ENCODE measurements at regions not wholly inside any gene's neighbourhood (a gene's known extent, or its start where the extent isn't known, plus 50 kb on each side); places are given as distances from the start of the nearest gene placed in this dataset.

DNA sequence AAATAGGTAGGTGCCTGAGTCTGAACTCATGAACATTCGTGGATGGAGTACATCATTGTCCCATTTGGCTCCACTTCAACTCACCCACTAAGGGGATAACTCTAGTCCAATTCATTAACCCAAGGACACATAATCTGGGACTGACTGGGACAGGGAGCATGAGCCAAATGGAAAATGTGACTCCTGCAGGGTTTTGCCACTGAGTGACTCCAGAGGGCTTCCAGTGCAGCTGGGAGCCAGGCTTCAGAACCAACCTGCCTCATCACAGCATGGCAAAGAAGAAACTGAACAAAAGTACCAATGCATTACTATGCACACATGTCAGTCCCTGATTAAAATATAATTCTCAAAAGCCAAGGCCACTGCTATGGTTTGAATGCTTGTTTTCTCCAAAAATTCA is 159.7 kb upstream of the SNX2 start:
- Histone ChIP-seq H3K23me2 (ENCODE audit: insufficient read length, low read depth, low read length, poor library complexity, severe bottlenecking) (no peaks in the 10 kb centered on the region), H3K4me1 (ENCODE audit: insufficient read depth, low read length) (no peaks in the 10 kb centered on the region; the same call in 1 of the 2 replicates)
- H3K27ac Mint-ChIP-seq: no peak overlapping the region

More for the DNA sequence above, 159.7 kb upstream of the SNX2 start:
- Mint-ChIP-seq H3K27me3 (ENCODE audit: low read depth) (no peaks in the 10 kb centered on the region; the same call in 1 of the 2 replicates), H3K4me3 (no peak overlapping the region), H3K4me1 (peaks cover 10 to 11% of the 10 kb centered on the region in 2 experiments), H3K36me3 (ENCODE audit: insufficient read depth in 1 of 3, low read depth in 3 of 3) (no peaks in the 10 kb centered on the region; a peak in 1 of 7 replicates), H3K9me3 (no peaks in the 10 kb centered on the region)
- Histone ChIP-seq H4K91ac (ENCODE audit: insufficient read length, low read depth, low read length) (no peak overlapping the region), H3K9me3 (ENCODE audit: control insufficient read depth, low read depth, low read length) (no peaks in the 10 kb centered on the region), H3K4ac (ENCODE audit: low read depth, low read length) (no peak overlapping the region), H3K79me2 (ENCODE audit: insufficient read depth, low read length) (no peaks in the 10 kb centered on the region), H3K18ac (ENCODE audit: insufficient read length, low read depth, low read length) (no peak overlapping the region), H2BK5ac (ENCODE audit: insufficient read length, low read length) (no peak overlapping the region), H2BK20ac (ENCODE audit: low read depth, low read length, poor library complexity, severe bottlenecking) (no peak overlapping the region), H3K4me2 (ENCODE audit: insufficient read depth, insufficient read length, low read length) (no peak overlapping the region), H3K14ac (ENCODE audit: insufficient read depth, low read length) (no peak overlapping the region), H3K79me1 (ENCODE audit: insufficient read depth, low read depth, low read length, poor library complexity, severe bottlenecking) (no peaks in the 10 kb centered on the region), H2BK120ac (ENCODE audit: low read depth, low read length, poor library complexity, severe bottlenecking) (no peak overlapping the region), H4K5ac (ENCODE audit: insufficient read length, low read depth, low read length) (no peak overlapping the region), H3K23ac (ENCODE audit: insufficient read length, low read depth, low read length) (no peak overlapping the region), H3T11ph (ENCODE audit: low read length) (no peak overlapping the region), H3K56ac (ENCODE audit: insufficient read length, low read depth, low read length) (no peak overlapping the region), H4K8ac (replicated peaks; ENCODE audit: insufficient read length, low read depth, low read length) (no peak overlapping the region), H2AFZ (ENCODE audit: low read length) (no peak overlapping the region), H3K27ac (ENCODE audit: insufficient read length, low read depth, low read length) (no peak overlapping the region), H4K20me1 (ENCODE audit: control insufficient read depth, insufficient read depth, insufficient read length) (no peaks in the 10 kb centered on the region), H2AK5ac (ENCODE audit: insufficient read length, low read length) (no peak overlapping the region), H3K9ac (ENCODE audit: extremely low read depth, insufficient read length, low read length) (no peak overlapping the region), H2BK12ac (ENCODE audit: insufficient read length, low read depth, low read length) (no peak overlapping the region), H3K27me3 (ENCODE audit: insufficient read depth, low read length) (no peaks in the 10 kb centered on the region), H2BK15ac (ENCODE audit: low read depth, low read length) (no peak overlapping the region)
- DNase-seq: no peak
- WGBS (ENCODE audit: extremely low coverage, insufficient read length, low lambda C conversion rate): no CpG with 5 or more reads among the region's 1 CpG
- TF ChIP-seq, protein P1, sequence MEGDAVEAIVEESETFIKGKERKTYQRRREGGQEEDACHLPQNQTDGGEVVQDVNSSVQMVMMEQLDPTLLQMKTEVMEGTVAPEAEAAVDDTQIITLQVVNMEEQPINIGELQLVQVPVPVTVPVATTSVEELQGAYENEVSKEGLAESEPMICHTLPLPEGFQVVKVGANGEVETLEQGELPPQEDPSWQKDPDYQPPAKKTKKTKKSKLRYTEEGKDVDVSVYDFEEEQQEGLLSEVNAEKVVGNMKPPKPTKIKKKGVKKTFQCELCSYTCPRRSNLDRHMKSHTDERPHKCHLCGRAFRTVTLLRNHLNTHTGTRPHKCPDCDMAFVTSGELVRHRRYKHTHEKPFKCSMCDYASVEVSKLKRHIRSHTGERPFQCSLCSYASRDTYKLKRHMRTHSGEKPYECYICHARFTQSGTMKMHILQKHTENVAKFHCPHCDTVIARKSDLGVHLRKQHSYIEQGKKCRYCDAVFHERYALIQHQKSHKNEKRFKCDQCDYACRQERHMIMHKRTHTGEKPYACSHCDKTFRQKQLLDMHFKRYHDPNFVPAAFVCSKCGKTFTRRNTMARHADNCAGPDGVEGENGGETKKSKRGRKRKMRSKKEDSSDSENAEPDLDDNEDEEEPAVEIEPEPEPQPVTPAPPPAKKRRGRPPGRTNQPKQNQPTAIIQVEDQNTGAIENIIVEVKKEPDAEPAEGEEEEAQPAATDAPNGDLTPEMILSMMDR (conservative IDR thresholded peaks at IDR 0.05): no peak

Measured in H9 (cell line).